HCT116 (cell line): ENCODE measurements at regions not wholly inside any gene's neighbourhood (a gene's known extent, or its start where the extent isn't known, plus 50 kb on each side); places are given as distances from the start of the nearest gene placed in this dataset.

Source experiments
- ATAC-seq: fragments of 200-7000 bp; cut with Tn5 transposase; 2 replicates; pipeline ENCODE4 v1.9.1; 2020; ENCODE audit warnings: mild to moderate bottlenecking, moderate library complexity
- BruUV-seq: library from RNA; stranded (reverse); fragments of 400-500 nt; replicated peaks from 2 replicates; lab custom pipeline; 2021; lab: Mats Ljungman, UMichigan
- CTCF ChIA-PET: fragments of 300-600 bp; sonication (Branson Sonifier 250); formaldehyde crosslinking; loops from one replicate; lab custom pipeline; 2021; ENCODE audit warnings: antibody characterized with exemption; lab: Charles Lee
- POLR2A ChIA-PET: fragments of 300-600, 350-600 bp; sonication (Branson Sonifier 250); formaldehyde crosslinking; loops from one replicate; lab custom pipeline; 2021; ENCODE audit warnings: antibody characterized with exemption; lab: Charles Lee
- RAD21 ChIA-PET, 2 experiments: fragments of 300-600 bp; sonication (Branson Sonifier 250); formaldehyde crosslinking; loops; one replicate each; lab custom pipeline; 2023; ENCODE audit warnings: low total read pairs in 2 of 2; ENCODE audit not compliant: uncharacterized antibody in 2 of 2, unreplicated experiment in 2 of 2, low non-redundant PET in 1 of 2; lab: Charles Lee
- DNase-seq: peaks from one replicate; pipeline ENCODE4 v3.0.0-alpha.2; 2010; ENCODE audit warnings: low read depth, low spot score
- H2AFZ ChIP-seq: fragments of 200-600 bp; shearing (Covaris generic), sonication (generic); 2 replicates; pipeline ENCODE4 v1.6.1; 2017; ENCODE audit warnings: low read depth, mixed run types, mixed read lengths, antibody characterized with exemption, low read length; ENCODE audit not compliant: poor library complexity, severe bottlenecking
- H3K27ac ChIP-seq: 2 replicates; pipeline ENCODE4 v1.5.1; 2012; ENCODE audit warnings: low read depth, low read length
- H3K27me3 ChIP-seq: fragments of 200-600 bp; sonication (generic); 2 replicates; pipeline ENCODE4 v1.6.1; 2016; ENCODE audit warnings: mixed run types, low read length, mixed read lengths; ENCODE audit not compliant: insufficient read depth
- H3K36me3 ChIP-seq, 2 experiments: fragments of 200-500 bp in 1 of 2; fragments of 200-600 bp in 1 of 2; sonication (Bioruptor generic) in 1 of 2; sonication (generic) in 1 of 2; 2 replicates each; pipeline versions ENCODE4 v1.5.1 to v1.6.1; 2014 to 2016; ENCODE audit warnings: low read length in 2 of 2, inconsistent platforms in 1 of 2, mixed read lengths in 1 of 2, mixed run types in 1 of 2; ENCODE audit not compliant: insufficient read depth in 2 of 2, control insufficient read depth in 1 of 2
- H3K4me1 ChIP-seq, 2 experiments: fragments of 200-600 bp in 1 of 2; sonication (generic) in 1 of 2; 2 replicates each; pipeline versions ENCODE4 v1.5.1 to v1.6.1; 2012 to 2017; ENCODE audit warnings: low read length in 2 of 2, inconsistent platforms in 1 of 2, mild to moderate bottlenecking in 1 of 2, mixed read lengths in 1 of 2, mixed run types in 1 of 2, moderate library complexity in 1 of 2; ENCODE audit not compliant: insufficient read depth in 2 of 2, control insufficient read depth in 1 of 2
- H3K4me2 ChIP-seq: fragments of 200-600 bp; sonication (generic); 2 replicates; pipeline ENCODE4 v1.6.1; 2017; ENCODE audit warnings: mixed run types, low read length, mixed read lengths
- H3K4me3 ChIP-seq, 2 experiments: fragments of 200-600 bp in 1 of 2; sonication (generic) in 1 of 2; replicated peaks in 1 of 2; 2 replicates each; pipeline ENCODE4 v1.5.1; 2011 to 2016; ENCODE audit warnings: low read length in 2 of 2, control low read depth in 1 of 2, low read depth in 1 of 2, mild to moderate bottlenecking in 1 of 2, mixed read lengths in 1 of 2, mixed run types in 1 of 2
- H3K79me2 ChIP-seq: fragments of 200-600 bp; sonication (generic); 2 replicates; pipeline ENCODE4 v1.6.1; 2017; ENCODE audit warnings: mild to moderate bottlenecking, mixed run types, low read length, moderate library complexity, mixed read lengths; ENCODE audit not compliant: insufficient read depth
- H3K9ac ChIP-seq: fragments of 200-600 bp; sonication (generic); 2 replicates; pipeline ENCODE4 v1.6.1; 2016; ENCODE audit warnings: low read length, mixed read lengths
- H3K9me2 ChIP-seq: fragments of 200-600 bp; sonication (generic), shearing (Covaris generic); 2 replicates; pipeline ENCODE4 v1.6.1; 2017; ENCODE audit warnings: mixed run types, mild to moderate bottlenecking, moderate library complexity; ENCODE audit not compliant: insufficient read depth
- H3K9me3 ChIP-seq, 2 experiments: fragments of 200-500 bp in 1 of 2; fragments of 200-600 bp in 1 of 2; sonication (Bioruptor generic) in 1 of 2; sonication (generic) in 1 of 2; 2 replicates each; pipeline ENCODE4 v1.6.1; 2014 to 2017; ENCODE audit warnings: low read length in 2 of 2, mixed read lengths in 2 of 2, inconsistent platforms in 1 of 2, low read depth in 1 of 2, mild to moderate bottlenecking in 1 of 2, mixed run types in 1 of 2, moderate library complexity in 1 of 2; ENCODE audit not compliant: control insufficient read depth in 1 of 2, insufficient read depth in 1 of 2
- H4K20me1 ChIP-seq: fragments of 200-600 bp; sonication (generic), shearing (Covaris generic); 2 replicates; pipeline ENCODE4 v1.6.1; 2017; ENCODE audit warnings: mixed run types, mild to moderate bottlenecking, moderate library complexity; ENCODE audit not compliant: insufficient read depth
- CBX3 ChIP-seq: IDR thresholded peaks from 2 replicates; pipeline ENCODE4 v1.6.1; 2012; ENCODE audit warnings: low read depth
- CTCF ChIP-seq, 3 experiments: fragments of 200-600 bp in 1 of 3; sonication (generic) in 1 of 3; IDR thresholded peaks in 2 of 3; conservative IDR thresholded peaks in 1 of 3; 2 replicates each; pipeline ENCODE4 v1.5.1; 2012 to 2017; ENCODE audit warnings: low read depth in 2 of 3, low read length in 2 of 3, antibody characterized with exemption in 1 of 3, borderline replicate concordance in 1 of 3, control low read depth in 1 of 3, mild to moderate bottlenecking in 1 of 3, mixed read lengths in 1 of 3, mixed run types in 1 of 3, moderate library complexity in 1 of 3; ENCODE audit not compliant: insufficient read depth in 1 of 3
- EGR1 ChIP-seq: IDR thresholded peaks from 2 replicates; pipeline ENCODE4 v1.6.1; 2012; ENCODE audit warnings: low read depth
- ELF1 ChIP-seq: IDR thresholded peaks from 2 replicates; pipeline ENCODE4 v1.6.1; 2012; ENCODE audit warnings: low read depth, borderline replicate concordance
- EZH2 ChIP-seq: fragments of 200-600 bp; sonication (generic); IDR thresholded peaks from 2 replicates; pipeline ENCODE4 v1.6.1; 2017; ENCODE audit warnings: antibody characterized with exemption, mixed run types
- EZH2phosphoT487 ChIP-seq: fragments of 200-600 bp; IDR thresholded peaks from 2 replicates; pipeline ENCODE4 v1.6.1; 2018; ENCODE audit warnings: antibody characterized with exemption, borderline replicate concordance
- FOSL1 ChIP-seq: IDR thresholded peaks from 2 replicates; pipeline ENCODE4 v1.6.1; 2012; ENCODE audit warnings: low read depth
- POLR2AphosphoS5 ChIP-seq: IDR thresholded peaks from 2 replicates; pipeline ENCODE4 v1.6.1; 2011; ENCODE audit warnings: mild to moderate bottlenecking, low read depth, low read length, moderate library complexity
- RAD21 ChIP-seq: IDR thresholded peaks from 2 replicates; pipeline ENCODE4 v1.6.1; 2012; ENCODE audit warnings: low read depth, mild to moderate bottlenecking
- SIN3A ChIP-seq: IDR thresholded peaks from 2 replicates; pipeline ENCODE4 v1.6.1; 2012; ENCODE audit warnings: low read depth
- SP1 ChIP-seq: IDR thresholded peaks from 2 replicates; pipeline ENCODE4 v1.6.1; 2012; ENCODE audit warnings: low read depth
- SRF ChIP-seq: IDR thresholded peaks from 2 replicates; pipeline ENCODE4 v1.6.1; 2012; ENCODE audit warnings: low read depth
- TCF7L2 ChIP-seq: IDR thresholded peaks from 2 replicates; pipeline ENCODE4 v1.7.0; 2011; ENCODE audit warnings: borderline replicate concordance, inconsistent platforms; ENCODE audit not compliant: insufficient read depth, insufficient read length; ENCODE audit errors: extremely low read depth
- YY1 ChIP-seq: IDR thresholded peaks from 2 replicates; pipeline ENCODE4 v1.6.1; 2011; ENCODE audit warnings: low read length, low read depth, moderate library complexity, mild to moderate bottlenecking; ENCODE audit not compliant: insufficient replicate concordance; ENCODE audit errors: extremely low read depth
- intact Hi-C: fragments of 100-400 bp; cut with micrococcal nuclease; formaldehyde crosslinking; loops from 2 replicates; pipeline ENCODE4 v1.10.0; 2022
- TF ChIP-seq, protein P1 (sequence below): IDR thresholded peaks from 2 replicates; pipeline ENCODE4 v1.6.1; 2012; ENCODE audit warnings: low read depth
- TF ChIP-seq, protein P2 (sequence below): IDR thresholded peaks from 2 replicates; pipeline ENCODE4 v1.6.1; 2012
- TF ChIP-seq, protein P3 (sequence below): IDR thresholded peaks from 2 replicates; pipeline ENCODE4 v1.6.1; 2011; ENCODE audit warnings: mild to moderate bottlenecking, low read length, moderate library complexity; ENCODE audit not compliant: insufficient replicate concordance; ENCODE audit errors: extremely low read depth

DNA sequence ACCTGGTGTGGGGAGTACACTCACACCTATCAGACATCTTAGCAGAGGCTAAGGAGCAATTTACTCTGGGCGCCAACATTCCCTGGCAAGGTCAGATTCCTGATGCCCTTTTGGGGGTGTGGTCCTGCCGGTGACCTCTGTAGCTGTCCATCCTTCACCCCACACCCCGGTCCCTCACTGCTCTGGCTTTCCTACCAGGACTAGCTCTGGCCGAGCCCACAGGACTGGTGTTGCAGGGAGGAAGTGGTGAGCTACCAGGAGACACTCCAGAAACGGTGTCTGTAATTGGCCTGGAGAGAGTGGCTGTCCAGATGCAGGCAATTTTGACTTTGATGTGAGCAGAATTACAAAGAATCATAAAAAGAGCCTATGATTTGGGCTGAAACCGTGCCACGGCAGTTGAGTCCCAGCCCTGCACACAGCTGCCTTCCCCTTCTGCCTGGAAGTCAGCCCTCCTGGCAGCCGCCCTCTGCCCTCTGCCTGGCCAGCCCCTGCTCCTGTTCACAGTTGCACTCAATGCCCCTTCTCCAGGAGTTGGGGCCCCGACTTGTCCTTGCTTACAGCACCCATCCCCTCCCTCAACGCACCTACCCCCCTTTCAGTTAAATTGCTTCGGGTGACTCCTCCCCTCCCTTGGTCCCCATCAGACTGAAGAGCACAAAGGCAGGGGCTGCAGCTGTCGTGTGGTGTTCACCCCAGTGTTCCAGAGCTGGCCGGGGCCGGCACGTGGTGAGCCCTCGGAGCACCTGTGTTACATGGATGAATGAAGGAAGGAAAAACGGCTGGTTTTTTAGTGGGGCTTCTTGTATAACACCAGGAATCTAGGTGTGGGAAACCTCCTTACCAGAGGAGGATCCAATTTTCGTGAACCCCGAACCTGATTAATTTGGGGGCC, 80.2 kb upstream of the TPM1 start:
- no peaks in the 10 kb centered on the region for H4K20me1 ChIP-seq
- intact Hi-C loops: no loop called here
- no peak overlapping the region for H3K4me2 ChIP-seq
- H3K27ac ChIP-seq: no peak overlapping the region
- no peak for ATAC-seq
- no peaks in the 10 kb centered on the region for H3K9me2 ChIP-seq
- H3K9me3 ChIP-seq: no peaks in the 10 kb centered on the region
- POLR2A ChIA-PET: interaction anchor here (0.6 kb wide), 1 partner anchor 31 kb away, joined by 3 read pairs; no protein-coding TSS in a partner anchor
- BruUV-seq: no TSS peak
- DNase-seq: no peak
- no peak overlapping the region for H3K4me3 ChIP-seq
- no peak overlapping the region for H3K9ac ChIP-seq
- no peaks in the 10 kb centered on the region for H3K79me2 ChIP-seq
- no peak overlapping the region for H2AFZ ChIP-seq
- RAD21 ChIA-PET: no interaction called here
- H3K36me3 ChIP-seq: no peaks in the 10 kb centered on the region
- TF ChIP-seq ELF1 (no peak), CBX3 (no peak), EZH2phosphoT487 (no peak), POLR2AphosphoS5 (no peak), CTCF (IDR thresholded peaks at IDR 0.05 in 2 of 3, conservative IDR thresholded peaks at IDR 0.05 in 1 of 3; ENCODE audit: borderline replicate concordance in 1 of 3, insufficient read depth in 1 of 3, low read depth in 2 of 3, low read length in 2 of 3) (no peak), SIN3A (no peak), SP1 (no peak), FOSL1 (no peak), SRF (no peak), EZH2 (no peak), YY1 (no peak), RAD21 (no peak), EGR1 (no peak), TCF7L2 (no peak)
- TF ChIP-seq, protein P1, sequence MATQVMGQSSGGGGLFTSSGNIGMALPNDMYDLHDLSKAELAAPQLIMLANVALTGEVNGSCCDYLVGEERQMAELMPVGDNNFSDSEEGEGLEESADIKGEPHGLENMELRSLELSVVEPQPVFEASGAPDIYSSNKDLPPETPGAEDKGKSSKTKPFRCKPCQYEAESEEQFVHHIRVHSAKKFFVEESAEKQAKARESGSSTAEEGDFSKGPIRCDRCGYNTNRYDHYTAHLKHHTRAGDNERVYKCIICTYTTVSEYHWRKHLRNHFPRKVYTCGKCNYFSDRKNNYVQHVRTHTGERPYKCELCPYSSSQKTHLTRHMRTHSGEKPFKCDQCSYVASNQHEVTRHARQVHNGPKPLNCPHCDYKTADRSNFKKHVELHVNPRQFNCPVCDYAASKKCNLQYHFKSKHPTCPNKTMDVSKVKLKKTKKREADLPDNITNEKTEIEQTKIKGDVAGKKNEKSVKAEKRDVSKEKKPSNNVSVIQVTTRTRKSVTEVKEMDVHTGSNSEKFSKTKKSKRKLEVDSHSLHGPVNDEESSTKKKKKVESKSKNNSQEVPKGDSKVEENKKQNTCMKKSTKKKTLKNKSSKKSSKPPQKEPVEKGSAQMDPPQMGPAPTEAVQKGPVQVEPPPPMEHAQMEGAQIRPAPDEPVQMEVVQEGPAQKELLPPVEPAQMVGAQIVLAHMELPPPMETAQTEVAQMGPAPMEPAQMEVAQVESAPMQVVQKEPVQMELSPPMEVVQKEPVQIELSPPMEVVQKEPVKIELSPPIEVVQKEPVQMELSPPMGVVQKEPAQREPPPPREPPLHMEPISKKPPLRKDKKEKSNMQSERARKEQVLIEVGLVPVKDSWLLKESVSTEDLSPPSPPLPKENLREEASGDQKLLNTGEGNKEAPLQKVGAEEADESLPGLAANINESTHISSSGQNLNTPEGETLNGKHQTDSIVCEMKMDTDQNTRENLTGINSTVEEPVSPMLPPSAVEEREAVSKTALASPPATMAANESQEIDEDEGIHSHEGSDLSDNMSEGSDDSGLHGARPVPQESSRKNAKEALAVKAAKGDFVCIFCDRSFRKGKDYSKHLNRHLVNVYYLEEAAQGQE: no peak
- TF ChIP-seq, protein P2, sequence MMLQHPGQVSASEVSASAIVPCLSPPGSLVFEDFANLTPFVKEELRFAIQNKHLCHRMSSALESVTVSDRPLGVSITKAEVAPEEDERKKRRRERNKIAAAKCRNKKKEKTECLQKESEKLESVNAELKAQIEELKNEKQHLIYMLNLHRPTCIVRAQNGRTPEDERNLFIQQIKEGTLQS: no peak
- TF ChIP-seq, protein P3, sequence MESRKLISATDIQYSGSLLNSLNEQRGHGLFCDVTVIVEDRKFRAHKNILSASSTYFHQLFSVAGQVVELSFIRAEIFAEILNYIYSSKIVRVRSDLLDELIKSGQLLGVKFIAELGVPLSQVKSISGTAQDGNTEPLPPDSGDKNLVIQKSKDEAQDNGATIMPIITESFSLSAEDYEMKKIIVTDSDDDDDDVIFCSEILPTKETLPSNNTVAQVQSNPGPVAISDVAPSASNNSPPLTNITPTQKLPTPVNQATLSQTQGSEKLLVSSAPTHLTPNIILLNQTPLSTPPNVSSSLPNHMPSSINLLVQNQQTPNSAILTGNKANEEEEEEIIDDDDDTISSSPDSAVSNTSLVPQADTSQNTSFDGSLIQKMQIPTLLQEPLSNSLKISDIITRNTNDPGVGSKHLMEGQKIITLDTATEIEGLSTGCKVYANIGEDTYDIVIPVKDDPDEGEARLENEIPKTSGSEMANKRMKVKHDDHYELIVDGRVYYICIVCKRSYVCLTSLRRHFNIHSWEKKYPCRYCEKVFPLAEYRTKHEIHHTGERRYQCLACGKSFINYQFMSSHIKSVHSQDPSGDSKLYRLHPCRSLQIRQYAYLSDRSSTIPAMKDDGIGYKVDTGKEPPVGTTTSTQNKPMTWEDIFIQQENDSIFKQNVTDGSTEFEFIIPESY: no peak
- no peaks in the 10 kb centered on the region for H3K4me1 ChIP-seq
- no peaks in the 10 kb centered on the region for H3K27me3 ChIP-seq
- CTCF ChIA-PET: no interaction called here
